Spleen (tissue), 11 donors: ENCODE measurements at regions not wholly inside any gene's neighbourhood (a gene's known extent, or its start where the extent isn't known, plus 50 kb on each side); places are given as distances from the start of the nearest gene placed in this dataset.
"Not testable (repeated sequence)": the region's sequence is repeated elsewhere in the genome, so short reads cannot be mapped to it uniquely, and the experiment has no call there.

ENCODE experiments used
- DNase-seq: peaks from one replicate; pipeline ENCODE4 v3.0.0-alpha.2; 2020
- H3K27ac ChIP-seq, 8 donors: fragments of 200-600 bp; sonication (generic) in 7 of 8; 1 replicate in 4 of 8; 2 replicates in 4 of 8; pipeline versions ENCODE4 v1.5.0 to v1.8.0; 2016 to 2021; ENCODE audit warnings: inconsistent platforms in 4 of 8, mild to moderate bottlenecking in 4 of 8, moderate library complexity in 1 of 8
- H3K27me3 ChIP-seq, 7 donors: fragments of 200-600 bp; sonication (generic) in 6 of 7; replicated peaks in 1 of 7; 1 replicate in 4 of 7; 2 replicates in 3 of 7; pipeline versions ENCODE4 v1.5.0 to v1.8.0; 2016 to 2021; ENCODE audit warnings: inconsistent platforms in 3 of 7, mild to moderate bottlenecking in 1 of 7
- H3K36me3 ChIP-seq, 6 donors: fragments of 200-600 bp; sonication (generic) in 5 of 6; 1 replicate in 4 of 6; 2 replicates in 2 of 6; pipeline versions ENCODE4 v1.5.0 to v1.8.0; 2016 to 2021; ENCODE audit warnings: inconsistent platforms in 2 of 6
- H3K4me1 ChIP-seq, 6 donors: fragments of 200-600 bp; sonication (generic) in 5 of 6; 1 replicate in 3 of 6; 2 replicates in 3 of 6; pipeline versions ENCODE4 v1.5.0 to v1.8.0; 2016 to 2021; ENCODE audit warnings: inconsistent platforms in 3 of 6
- H3K4me3 ChIP-seq, 8 donors: fragments of 200-600 bp; sonication (generic) in 7 of 8; 1 replicate in 4 of 8; 2 replicates in 4 of 8; pipeline versions ENCODE4 v1.5.0 to v1.8.0; 2016 to 2021; ENCODE audit warnings: inconsistent platforms in 4 of 8, mild to moderate bottlenecking in 4 of 8, moderate library complexity in 2 of 8
- H3K9me3 ChIP-seq, 8 donors: fragments of 200-600 bp; sonication (generic) in 7 of 8; 1 replicate in 4 of 8; 2 replicates in 4 of 8; pipeline versions ENCODE4 v1.5.0 to v1.8.0; 2016 to 2021; ENCODE audit warnings: inconsistent platforms in 4 of 8
- POLR2A ChIP-seq, 3 donors: fragments of 450-650 bp; IDR thresholded peaks; one replicate each; pipeline ENCODE4 v1.5.1; 2017; ENCODE audit warnings: antibody characterized with exemption in 3 of 3, mild to moderate bottlenecking in 1 of 3
- POLR2AphosphoS5 ChIP-seq, 3 donors: sonication (generic); formaldehyde crosslinking; IDR thresholded peaks; one replicate each; pipeline ENCODE4 v1.5.1; 2017; ENCODE audit warnings: antibody characterized with exemption in 3 of 3
- WGBS, 5 donors: extraction: QIAGEN DNeasy Blood & Tissue Kit in 3 of 5; methylation state at CpG; one replicate each; pipeline versions ENCODE4 v1.1.5 to v1.1.7; 2013 to 2018; 5-methylcytosine and 5-hydroxymethylcytosine counted together
- intact Hi-C: fragments of 100-400 bp; cut with DNase I; formaldehyde crosslinking; loops from one replicate; pipeline ENCODE4 v1.15.0; 2023; ENCODE audit warnings: low total_unique reads
- TF ChIP-seq, protein P1 (sequence below), 11 experiments: fragments of 200-600 bp in 7 of 11; fragments of 450-650 bp in 4 of 11; sonication (generic) in 4 of 11; IDR thresholded peaks in 8 of 11; conservative IDR thresholded peaks in 3 of 11; 1 replicate in 7 of 11; 2 replicates in 4 of 11; pipeline versions ENCODE4 v1.4.0 to v1.8.0; 2016 to 2021; ENCODE audit warnings: antibody characterized with exemption in 11 of 11, inconsistent platforms in 4 of 11, mild to moderate bottlenecking in 1 of 11
- donor health status: healthy with polysubstance abuse.
- donor health status: DM: no; HTN: no; CAD: no; lungs with moderate emphysema.
- donor health status: DM: no; HTN: no; CAD: no.
- donor health status: Bipolar disorder and iron deficiency.
- donor health status: healthy.
- donor health status: DM: no; HTN: no; CAD: no.
- donor health status: DM: yes; HTN: yes; CAD: no.

DNA sequence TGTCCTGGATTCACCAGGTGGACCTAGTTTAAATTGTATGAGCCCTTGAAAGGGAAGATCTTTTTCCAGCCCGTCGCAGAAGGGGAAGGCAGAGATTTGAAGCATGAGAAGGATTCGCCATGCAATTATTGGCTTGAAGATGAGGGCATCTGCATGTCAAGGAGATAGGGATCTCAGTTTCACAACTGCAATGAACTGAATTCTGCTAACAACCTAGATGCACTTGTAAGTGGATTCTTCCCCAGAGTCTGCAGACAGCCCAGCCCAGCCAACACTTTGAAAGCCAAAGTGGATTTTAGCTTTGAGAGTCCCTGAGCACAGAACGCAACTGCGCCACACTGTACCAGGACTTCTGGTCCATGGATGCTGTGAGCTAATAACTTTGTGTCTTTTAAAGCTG is 286.0 kb downstream of the TSN start:
- intact Hi-C loops, result no loop called here
- 92 to 99% (median 96%) methylated on average over 5 of the region's 5 CpGs for WGBS, 5 donors
- H3K27ac ChIP-seq, result no peak overlapping the region
- no peak overlapping the region for H3K4me3 ChIP-seq
- DNase-seq, result no peak
- H3K27me3 ChIP-seq, result no peaks in the 10 kb centered on the region
- TF ChIP-seq POLR2AphosphoS5 (IDR thresholded peaks at IDR 0.05) (no peak), POLR2A (IDR thresholded peaks at IDR 0.05) (no peak)
- TF ChIP-seq, protein P1, sequence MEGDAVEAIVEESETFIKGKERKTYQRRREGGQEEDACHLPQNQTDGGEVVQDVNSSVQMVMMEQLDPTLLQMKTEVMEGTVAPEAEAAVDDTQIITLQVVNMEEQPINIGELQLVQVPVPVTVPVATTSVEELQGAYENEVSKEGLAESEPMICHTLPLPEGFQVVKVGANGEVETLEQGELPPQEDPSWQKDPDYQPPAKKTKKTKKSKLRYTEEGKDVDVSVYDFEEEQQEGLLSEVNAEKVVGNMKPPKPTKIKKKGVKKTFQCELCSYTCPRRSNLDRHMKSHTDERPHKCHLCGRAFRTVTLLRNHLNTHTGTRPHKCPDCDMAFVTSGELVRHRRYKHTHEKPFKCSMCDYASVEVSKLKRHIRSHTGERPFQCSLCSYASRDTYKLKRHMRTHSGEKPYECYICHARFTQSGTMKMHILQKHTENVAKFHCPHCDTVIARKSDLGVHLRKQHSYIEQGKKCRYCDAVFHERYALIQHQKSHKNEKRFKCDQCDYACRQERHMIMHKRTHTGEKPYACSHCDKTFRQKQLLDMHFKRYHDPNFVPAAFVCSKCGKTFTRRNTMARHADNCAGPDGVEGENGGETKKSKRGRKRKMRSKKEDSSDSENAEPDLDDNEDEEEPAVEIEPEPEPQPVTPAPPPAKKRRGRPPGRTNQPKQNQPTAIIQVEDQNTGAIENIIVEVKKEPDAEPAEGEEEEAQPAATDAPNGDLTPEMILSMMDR (IDR thresholded peaks at IDR 0.05 in 8 of 11, conservative IDR thresholded peaks at IDR 0.05 in 3 of 11), result no peak
- peaks cover 0 to 12% (median 0%) of the 10 kb centered on the region in 8 donors for H3K9me3 ChIP-seq
- no peaks in the 10 kb centered on the region for H3K4me1 ChIP-seq
- no peaks in the 10 kb centered on the region for H3K36me3 ChIP-seq

DNA sequence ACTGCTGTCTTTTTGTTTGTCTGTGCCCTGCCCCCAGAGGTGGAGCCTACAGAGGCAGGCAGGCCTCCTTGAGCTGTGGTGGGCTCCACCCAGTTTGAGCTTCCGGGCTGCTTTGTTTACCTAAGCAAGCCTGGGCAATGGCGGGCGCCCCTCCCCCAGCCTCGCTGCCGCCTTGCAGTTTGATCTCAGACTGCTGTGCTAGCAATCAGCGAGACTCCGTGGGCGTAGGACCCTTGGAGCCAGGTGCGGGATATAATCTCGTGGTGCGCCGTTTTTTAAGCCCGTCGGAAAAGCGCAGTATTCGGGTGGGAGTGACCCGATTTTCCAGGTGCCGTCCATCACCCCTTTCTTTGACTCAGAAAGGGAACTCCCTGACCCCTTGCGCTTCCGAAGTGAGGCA is 296.2 kb downstream of the TSN start:
- H3K9me3 ChIP-seq, H3K27me3 ChIP-seq, H3K4me3 ChIP-seq, H3K27ac ChIP-seq, H3K4me1 ChIP-seq, DNase-seq, H3K36me3 ChIP-seq, intact Hi-C loops: not testable (repeated sequence)
- 94 to 96% (median 96%) methylated on average over 8 to 15 of the region's 20 CpGs for WGBS, 5 donors

- WGBS, 5 donors, result 8 to 15% (median 11%) methylated on average over 4 of the region's 4 CpGs
- peaks cover 0 to 5% (median 0%) of the 10 kb centered on the region in 7 donors for H3K27me3 ChIP-seq
- no peak overlapping the region for H3K4me3 ChIP-seq
- intact Hi-C loops, result no loop called here
- no peaks in the 10 kb centered on the region for H3K9me3 ChIP-seq
- DNase-seq, result no peak
- no peaks in the 10 kb centered on the region for H3K36me3 ChIP-seq
- TF ChIP-seq POLR2A (IDR thresholded peaks at IDR 0.05) (no peak), POLR2AphosphoS5 (IDR thresholded peaks at IDR 0.05) (no peak)
- TF ChIP-seq, protein P1 (IDR thresholded peaks at IDR 0.05 in 8 of 11, conservative IDR thresholded peaks at IDR 0.05 in 3 of 11), result no peak
- no peaks in the 10 kb centered on the region for H3K4me1 ChIP-seq
- H3K27ac ChIP-seq, result no peak overlapping the region
These were observed 300.1 kb downstream of the TSN start for GRCh38 chr2:122055521-122055931.

DNA sequence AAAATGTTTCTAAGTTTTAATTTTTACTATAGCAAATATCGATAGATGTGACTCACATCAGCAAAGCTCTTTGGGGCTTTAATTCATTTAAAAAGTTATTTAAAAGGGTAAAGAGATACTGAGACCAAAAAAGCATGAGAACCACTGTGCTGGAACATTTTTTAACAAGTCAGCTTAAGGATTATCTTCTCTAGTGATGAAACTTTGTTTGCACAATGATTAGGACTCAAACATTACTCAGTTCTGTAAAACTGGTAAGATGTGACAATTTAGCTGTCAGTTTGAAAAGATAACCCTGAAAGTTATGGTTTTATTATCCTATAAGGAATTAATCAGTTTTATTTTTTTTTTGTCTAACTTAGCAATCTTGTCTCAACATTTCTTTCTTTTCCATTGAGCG is 301.4 kb downstream of the TSN start:
- DNase-seq, result no peak
- intact Hi-C loops, result no loop called here
- Histone ChIP-seq H3K4me1 (no peaks in the 10 kb centered on the region), H3K4me3 (no peak overlapping the region), H3K36me3 (no peaks in the 10 kb centered on the region), H3K9me3 (no peaks in the 10 kb centered on the region), H3K27me3 (peaks cover 0 to 5% (median 0%) of the 10 kb centered on the region in 7 donors), H3K27ac (no peak overlapping the region)
- TF ChIP-seq POLR2AphosphoS5 (IDR thresholded peaks at IDR 0.05) (no peak), POLR2A (IDR thresholded peaks at IDR 0.05) (no peak)
- TF ChIP-seq, protein P1 (IDR thresholded peaks at IDR 0.05 in 8 of 11, conservative IDR thresholded peaks at IDR 0.05 in 3 of 11), result no peak
- 81 to 96% (median 94%) methylated on average over 2 of the region's 2 CpGs for WGBS, 5 donors

DNA sequence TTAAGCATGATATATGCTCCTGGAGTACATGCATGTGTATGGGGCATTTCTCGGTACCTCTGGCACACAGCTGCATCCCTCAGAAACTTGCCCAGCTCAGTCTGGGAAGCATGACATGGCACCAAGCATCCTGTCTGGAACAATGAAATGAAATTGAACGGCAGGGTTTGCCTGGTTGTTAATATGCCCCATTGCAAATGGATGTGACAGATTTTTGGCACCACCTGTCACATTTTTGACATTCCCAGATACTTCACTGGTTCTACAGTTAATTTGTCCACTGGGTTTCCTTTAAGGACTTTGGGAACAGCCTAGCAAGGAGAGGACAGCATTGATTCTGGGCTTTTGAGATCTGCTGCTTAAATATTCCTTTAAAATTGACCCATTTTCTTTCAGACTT is 305.8 kb downstream of the TSN start:
- no peak overlapping the region for H3K4me3 ChIP-seq
- WGBS, 5 donors, result 58 to 71% (median 69%) methylated on average over 2 of the region's 2 CpGs

More for the DNA sequence above, 305.8 kb downstream of the TSN start:
- Histone ChIP-seq H3K4me1 (no peaks in the 10 kb centered on the region), H3K36me3 (no peaks in the 10 kb centered on the region), H3K9me3 (no peaks in the 10 kb centered on the region), H3K27me3 (no peaks in the 10 kb centered on the region), H3K27ac (no peak overlapping the region)
- TF ChIP-seq POLR2AphosphoS5 (IDR thresholded peaks at IDR 0.05) (no peak), POLR2A (IDR thresholded peaks at IDR 0.05) (no peak)
- TF ChIP-seq, protein P1 (IDR thresholded peaks at IDR 0.05 in 8 of 11, conservative IDR thresholded peaks at IDR 0.05 in 3 of 11), result no peak
- DNase-seq, result no peak
- intact Hi-C loops, result no loop called here
